Fibroblast of lung (primary cell): ENCODE measurements at regions not wholly inside any gene's neighbourhood (a gene's known extent, or its start where the extent isn't known, plus 50 kb on each side); places are given as distances from the start of the nearest gene placed in this dataset.

Experiments
- DNase-seq, 2 donors: peaks; one replicate each; pipeline versions ENCODE4 v3.0.0 to v3.0.0-alpha.2; 2010; ENCODE audit warnings: low read depth in 2 of 2
- H2AFZ ChIP-seq: 2 replicates; pipeline ENCODE4 v1.5.1; 2012; ENCODE audit warnings: low read length, control low read depth, inconsistent platforms
- H3K27ac ChIP-seq: 2 replicates; pipeline ENCODE4 v1.5.1; 2011; ENCODE audit warnings: low read length, control low read depth; ENCODE audit not compliant: insufficient read depth
- H3K27me3 ChIP-seq: 2 replicates; pipeline ENCODE4 v1.5.1; 2011; ENCODE audit warnings: mild to moderate bottlenecking, low read length; ENCODE audit not compliant: control insufficient read depth, insufficient read depth
- H3K36me3 ChIP-seq: 2 replicates; pipeline ENCODE4 v1.5.1; 2011; ENCODE audit warnings: low read length; ENCODE audit not compliant: control insufficient read depth, insufficient read depth
- H3K4me1 ChIP-seq: 2 replicates; pipeline ENCODE4 v1.5.1; 2011; ENCODE audit warnings: low read length; ENCODE audit not compliant: control insufficient read depth, insufficient read depth; ENCODE audit errors: extremely low read depth
- H3K4me2 ChIP-seq: 2 replicates; pipeline ENCODE4 v1.5.1; 2011; ENCODE audit warnings: low read length, control low read depth; ENCODE audit not compliant: insufficient read depth; ENCODE audit errors: extremely low read depth
- H3K4me3 ChIP-seq, 4 experiments: fragments of 200-600 bp in 1 of 4; sonication (generic) in 1 of 4; replicated peaks in 1 of 4; 2 replicates each; pipeline ENCODE4 v1.5.1; 2011 to 2016; ENCODE audit warnings: low read length in 4 of 4, low read depth in 3 of 4, mild to moderate bottlenecking in 3 of 4, control low read depth in 2 of 4, inconsistent platforms in 1 of 4, mixed read lengths in 1 of 4; ENCODE audit not compliant: insufficient read depth in 1 of 4; ENCODE audit errors: control extremely low read depth in 1 of 4
- H3K79me2 ChIP-seq: 2 replicates; pipeline ENCODE4 v1.5.1; 2012; ENCODE audit warnings: mild to moderate bottlenecking, low read length, inconsistent platforms; ENCODE audit not compliant: control insufficient read depth, insufficient read depth
- H3K9ac ChIP-seq: 2 replicates; pipeline ENCODE4 v1.5.1; 2011; ENCODE audit warnings: mild to moderate bottlenecking, low read length, control low read depth; ENCODE audit not compliant: insufficient read depth
- H3K9me3 ChIP-seq: 2 replicates; pipeline ENCODE4 v1.5.1; 2012; ENCODE audit warnings: low read depth, low read length; ENCODE audit not compliant: control insufficient read depth, insufficient read depth
- H4K20me1 ChIP-seq: 2 replicates; pipeline ENCODE4 v1.5.1; 2011; ENCODE audit warnings: low read length; ENCODE audit not compliant: control insufficient read depth, insufficient read depth; ENCODE audit errors: extremely low read depth
- CTCF ChIP-seq, 2 donors: IDR thresholded peaks in 1 of 2; conservative IDR thresholded peaks in 1 of 2; 1 replicate in 1 of 2; 2 replicates in 1 of 2; pipeline ENCODE4 v1.5.1; 2011 to 2012; ENCODE audit warnings: low read length in 2 of 2, control low read depth in 1 of 2, inconsistent platforms in 1 of 2, low read depth in 1 of 2, mild to moderate bottlenecking in 1 of 2
- EZH2 ChIP-seq: IDR thresholded peaks from 2 replicates; pipeline ENCODE4 v1.5.1; 2012; ENCODE audit warnings: low read length, control low read depth, mild to moderate bottlenecking; ENCODE audit errors: missing control alignments

- no peak overlapping the region for H3K4me2 ChIP-seq
- H3K9ac ChIP-seq, result no peak overlapping the region
- no peak overlapping the region for H3K4me3 ChIP-seq
- no peak overlapping the region for H3K27ac ChIP-seq
- H3K9me3 ChIP-seq, result no peaks in the 10 kb centered on the region
- DNase-seq, result peak in 1 of 2 donors; percentile 19
- H4K20me1 ChIP-seq, result no peaks in the 10 kb centered on the region
- H3K79me2 ChIP-seq, result no peaks in the 10 kb centered on the region
- H2AFZ ChIP-seq, result no peak overlapping the region
- no peaks in the 10 kb centered on the region for H3K4me1 ChIP-seq
- TF ChIP-seq EZH2 (no peak), CTCF (conservative IDR thresholded peaks at IDR 0.05 in 1 of 2, IDR thresholded peaks at IDR 0.05 in 1 of 2; ENCODE audit: low read depth in 1 of 2, low read length in 2 of 2) (no peak)
- H3K27me3 ChIP-seq, result no peaks in the 10 kb centered on the region
- no peaks in the 10 kb centered on the region for H3K36me3 ChIP-seq
Measured at GRCh38 chr1:11407301-11407994, 71.5 kb upstream of the DISP3 start.

GRCh38 chr1:11412141-11412540 lies 66.8 kb upstream of the DISP3 start:
- Histone ChIP-seq H3K27ac (no peak overlapping the region), H3K9ac (no peak overlapping the region), H3K79me2 (no peaks in the 10 kb centered on the region), H3K9me3 (no peaks in the 10 kb centered on the region), H3K36me3 (no peaks in the 10 kb centered on the region), H3K4me1 (no peaks in the 10 kb centered on the region), H3K27me3 (no peaks in the 10 kb centered on the region), H2AFZ (no peak overlapping the region), H3K4me3 (no peak overlapping the region), H3K4me2 (no peak overlapping the region), H4K20me1 (no peaks in the 10 kb centered on the region)
- no peak for DNase-seq
- TF ChIP-seq EZH2, result no peak
- no peak for TF ChIP-seq CTCF (conservative IDR thresholded peaks at IDR 0.05 in 1 of 2, IDR thresholded peaks at IDR 0.05 in 1 of 2; ENCODE audit: low read depth in 1 of 2, low read length in 2 of 2)

DNA sequence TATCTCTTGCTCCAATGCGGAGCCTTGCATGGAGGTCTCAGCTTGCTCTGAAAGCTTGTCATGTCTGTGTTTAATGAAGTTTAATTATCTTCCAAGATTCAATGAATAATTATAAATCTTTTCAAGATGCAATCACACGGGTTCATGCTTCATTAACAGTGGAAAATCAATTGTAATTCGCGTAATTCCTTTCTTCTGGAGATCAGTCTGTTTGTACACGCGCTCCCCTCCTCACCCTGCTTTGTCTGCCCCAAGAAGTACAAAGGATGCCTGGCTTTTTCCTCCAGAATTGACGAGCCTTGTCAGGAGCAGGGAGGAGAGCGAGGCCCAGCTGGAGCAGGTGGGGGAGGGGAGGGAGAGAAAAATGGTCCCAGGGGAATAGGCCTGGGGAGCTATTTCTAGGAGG lies 65.0 kb upstream of the DISP3 start:
- no peaks in the 10 kb centered on the region for H3K79me2 ChIP-seq
- no peak for DNase-seq

More for the DNA sequence above, 65.0 kb upstream of the DISP3 start:
- Histone ChIP-seq H3K9me3 (no peaks in the 10 kb centered on the region), H3K27me3 (no peaks in the 10 kb centered on the region), H3K4me2 (no peak overlapping the region), H4K20me1 (no peaks in the 10 kb centered on the region), H2AFZ (no peak overlapping the region), H3K4me1 (no peaks in the 10 kb centered on the region), H3K36me3 (no peaks in the 10 kb centered on the region), H3K4me3 (no peak overlapping the region), H3K9ac (no peak overlapping the region), H3K27ac (no peak overlapping the region)
- TF ChIP-seq EZH2 (no peak), CTCF (conservative IDR thresholded peaks at IDR 0.05 in 1 of 2, IDR thresholded peaks at IDR 0.05 in 1 of 2; ENCODE audit: low read depth in 1 of 2, low read length in 2 of 2) (no peak)
